Mesothelial cell of epicardium (in vitro differentiated cells): ENCODE measurements at regions not wholly inside any gene's neighbourhood (a gene's known extent, or its start where the extent isn't known, plus 50 kb on each side); places are given as distances from the start of the nearest gene placed in this dataset.

Source experiments
- DNase-seq, 2 experiments: peaks; one replicate each; pipeline ENCODE4 v3.0.0; 2021; ENCODE audit warnings: low spot score in 2 of 2; ENCODE audit not compliant: unreplicated experiment in 2 of 2
- H3K27ac Mint-ChIP-seq: 2 replicates; pipeline ENCODE4 v1.8.0; 2021; ENCODE audit warnings: mixed read lengths
- H3K27me3 Mint-ChIP-seq: 2 replicates; pipeline ENCODE4 v1.8.0; 2021; ENCODE audit warnings: low read depth, mixed read lengths
- H3K36me3 Mint-ChIP-seq: 2 replicates; pipeline ENCODE4 v1.8.0; 2021; ENCODE audit warnings: mixed read lengths
- H3K4me1 Mint-ChIP-seq: 2 replicates; pipeline ENCODE4 v1.8.0; 2021; ENCODE audit warnings: mixed read lengths
- H3K4me3 Mint-ChIP-seq: 2 replicates; pipeline ENCODE4 v1.8.0; 2021; ENCODE audit warnings: mild to moderate bottlenecking, moderate library complexity, mixed read lengths
- H3K9me3 Mint-ChIP-seq: 2 replicates; pipeline ENCODE4 v1.8.0; 2021; ENCODE audit warnings: mixed read lengths
- CTCF ChIP-seq: fragments of 200-600 bp; sonication (generic); IDR thresholded peaks from one replicate; pipeline ENCODE4 v1.5.0; 2021; ENCODE audit warnings: antibody characterized with exemption; ENCODE audit not compliant: unreplicated experiment

- Mint-ChIP-seq H3K27ac (no peak overlapping the region), H3K4me1 (no peaks in the 10 kb centered on the region), H3K4me3 (no peak overlapping the region), H3K36me3 (no peaks in the 10 kb centered on the region), H3K27me3 (no peaks in the 10 kb centered on the region), H3K9me3 (no peaks in the 10 kb centered on the region)
- TF ChIP-seq CTCF: no peak
- no peak for DNase-seq
Observed at GRCh38 chr18:67876871-67877270, 360.4 kb upstream of the DSEL start.

GRCh38 chr18:67875944-67876343 lies 359.4 kb upstream of the DSEL start:
- no peak for DNase-seq
- Mint-ChIP-seq H3K4me1 (no peaks in the 10 kb centered on the region), H3K27me3 (no peaks in the 10 kb centered on the region), H3K27ac (no peak overlapping the region), H3K9me3 (no peaks in the 10 kb centered on the region), H3K4me3 (no peak overlapping the region), H3K36me3 (no peaks in the 10 kb centered on the region)
- no peak for TF ChIP-seq CTCF

DNA sequence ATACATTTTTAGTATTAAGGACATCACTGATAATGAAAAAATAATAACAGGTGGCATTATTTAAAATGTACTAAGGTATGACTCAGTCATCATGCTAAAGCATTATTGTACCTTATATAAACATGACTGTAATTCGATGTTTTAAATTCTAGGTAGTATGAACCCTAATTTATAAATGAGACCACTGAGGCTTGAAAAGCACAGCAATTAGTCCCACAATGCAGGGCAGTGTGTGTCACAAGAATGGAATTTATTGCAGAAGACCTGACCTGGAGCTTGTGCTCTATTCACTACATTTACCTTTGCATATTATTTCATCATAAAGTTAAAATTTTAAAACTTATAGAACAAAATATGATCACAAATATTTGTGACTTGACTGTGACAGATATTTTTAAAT lies 358.5 kb upstream of the DSEL start:
- Mint-ChIP-seq H3K27ac (no peak overlapping the region), H3K27me3 (no peaks in the 10 kb centered on the region), H3K4me1 (no peaks in the 10 kb centered on the region), H3K9me3 (no peaks in the 10 kb centered on the region), H3K4me3 (no peak overlapping the region), H3K36me3 (no peaks in the 10 kb centered on the region)
- TF ChIP-seq CTCF: no peak
- DNase-seq: no peak

DNA sequence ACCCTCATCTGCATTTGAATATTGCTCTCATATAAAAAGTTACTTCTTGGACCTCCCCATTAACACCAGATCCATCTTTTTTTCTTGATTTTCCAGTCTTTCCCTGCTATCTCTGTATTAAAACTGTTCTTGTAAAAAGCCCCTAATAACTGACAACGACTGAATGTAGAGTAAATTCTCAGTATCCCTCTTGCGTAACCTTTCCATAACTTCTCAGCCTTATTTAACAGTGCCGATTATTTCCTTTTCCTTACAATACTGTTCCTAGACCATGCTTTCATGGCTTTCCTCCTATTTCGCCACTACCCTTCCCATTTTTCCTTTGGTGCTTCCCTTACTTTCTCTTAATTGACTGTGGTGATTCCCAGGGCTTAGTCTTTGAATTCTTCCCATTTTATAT lies 348.9 kb upstream of the DSEL start:
- no peaks in the 10 kb centered on the region for H3K27me3 Mint-ChIP-seq
- H3K4me1 Mint-ChIP-seq: peaks cover 6% of the 10 kb centered on the region
- H3K4me3 Mint-ChIP-seq: no peak overlapping the region
- H3K36me3 Mint-ChIP-seq: no peaks in the 10 kb centered on the region
- H3K27ac Mint-ChIP-seq: no peak overlapping the region
- no peak for DNase-seq
- H3K9me3 Mint-ChIP-seq: peaks cover 4% of the 10 kb centered on the region
- TF ChIP-seq CTCF: no peak

- H3K4me1 Mint-ChIP-seq: peaks cover 6% of the 10 kb centered on the region
- H3K27me3 Mint-ChIP-seq: no peaks in the 10 kb centered on the region
- peaks cover 4% of the 10 kb centered on the region for H3K9me3 Mint-ChIP-seq
- no peak overlapping the region for H3K4me3 Mint-ChIP-seq
- no peaks in the 10 kb centered on the region for H3K36me3 Mint-ChIP-seq
- no peak for DNase-seq
- TF ChIP-seq CTCF: no peak
- no peak overlapping the region for H3K27ac Mint-ChIP-seq
Observed at GRCh38 chr18:67864677-67865340, 348.3 kb upstream of the DSEL start.

GRCh38 chr18:67862069-67862468 lies 345.5 kb upstream of the DSEL start:
- no peak overlapping the region for H3K4me3 Mint-ChIP-seq

More at GRCh38 chr18:67862069-67862468, 345.5 kb upstream of the DSEL start:
- no peak for DNase-seq
- H3K4me1 Mint-ChIP-seq: peaks cover 6% of the 10 kb centered on the region
- H3K36me3 Mint-ChIP-seq: no peaks in the 10 kb centered on the region
- no peak for TF ChIP-seq CTCF
- H3K27me3 Mint-ChIP-seq: no peaks in the 10 kb centered on the region
- H3K9me3 Mint-ChIP-seq: peaks cover 13% of the 10 kb centered on the region
- H3K27ac Mint-ChIP-seq: no peak overlapping the region
